Endodermal cell (in vitro differentiated cells): ENCODE measurements at regions not wholly inside any gene's neighbourhood (a gene's known extent, or its start where the extent isn't known, plus 50 kb on each side); places are given as distances from the start of the nearest gene placed in this dataset.

Source experiments
- DNase-seq: peaks from one replicate; pipeline ENCODE4 v3.0.0-alpha.2; 2017
- H3K27ac ChIP-seq: 2 replicates; pipeline ENCODE4 v1.5.1; 2013; ENCODE audit warnings: mild to moderate bottlenecking, low read depth, low read length, moderate library complexity
- H3K27me3 ChIP-seq: 2 replicates; pipeline ENCODE4 v1.6.1; 2013; ENCODE audit warnings: mild to moderate bottlenecking, low read length, moderate library complexity; ENCODE audit not compliant: insufficient read depth, control insufficient read depth, poor library complexity, severe bottlenecking
- H3K36me3 ChIP-seq: 2 replicates; pipeline ENCODE4 v1.7.0; 2013; ENCODE audit warnings: mild to moderate bottlenecking, low read length, moderate library complexity; ENCODE audit not compliant: control insufficient read depth, insufficient read depth
- H3K4me1 ChIP-seq: one replicate; pipeline ENCODE4 v1.7.0; 2013; ENCODE audit warnings: low read length; ENCODE audit not compliant: control insufficient read depth, insufficient read depth
- H3K4me3 ChIP-seq: 2 replicates; pipeline ENCODE4 v1.5.1; 2013; ENCODE audit warnings: mild to moderate bottlenecking, low read length, moderate library complexity
- H3K9ac ChIP-seq: 2 replicates; pipeline ENCODE4 v1.6.1; 2013; ENCODE audit warnings: mild to moderate bottlenecking, low read length, moderate library complexity; ENCODE audit not compliant: poor library complexity, severe bottlenecking; ENCODE audit errors: extremely low read depth
- H3K9me3 ChIP-seq: 2 replicates; pipeline ENCODE4 v1.6.1; 2013; ENCODE audit warnings: mild to moderate bottlenecking, low read length, moderate library complexity; ENCODE audit not compliant: control insufficient read depth
- H3K27ac Mint-ChIP-seq: 2 replicates; pipeline ENCODE4 v1.8.0; 2020; ENCODE audit warnings: mixed read lengths
- H3K27me3 Mint-ChIP-seq: 2 replicates; pipeline ENCODE4 v1.8.0; 2021; ENCODE audit warnings: mild to moderate bottlenecking, mixed read lengths; ENCODE audit not compliant: insufficient read depth
- H3K36me3 Mint-ChIP-seq: 2 replicates; pipeline ENCODE4 v1.8.0; 2020; ENCODE audit warnings: low read depth, mixed read lengths
- H3K4me1 Mint-ChIP-seq: 2 replicates; pipeline ENCODE4 v1.8.0; 2020; ENCODE audit warnings: mixed read lengths
- H3K4me3 Mint-ChIP-seq: 2 replicates; pipeline ENCODE4 v1.8.0; 2020; ENCODE audit warnings: mild to moderate bottlenecking, moderate library complexity, mixed read lengths
- H3K9me3 Mint-ChIP-seq: 2 replicates; pipeline ENCODE4 v1.8.0; 2020; ENCODE audit warnings: mild to moderate bottlenecking, mixed read lengths
- WGBS, 2 experiments: methylation state at CpG; one replicate each; pipeline versions ENCODE4 v1.1.5 to v1.1.7; 2013; ENCODE audit warnings: missing lambda C conversion rate in 2 of 2, mixed read lengths in 1 of 2; ENCODE audit not compliant: insufficient coverage in 1 of 2, insufficient read length in 1 of 2; 5-methylcytosine and 5-hydroxymethylcytosine counted together
- TF ChIP-seq, protein P1 (sequence below): fragments of 200-600 bp; sonication (generic); conservative IDR thresholded peaks from 2 replicates; pipeline ENCODE4 v1.5.0; 2021; ENCODE audit warnings: antibody characterized with exemption, mild to moderate bottlenecking

DNA sequence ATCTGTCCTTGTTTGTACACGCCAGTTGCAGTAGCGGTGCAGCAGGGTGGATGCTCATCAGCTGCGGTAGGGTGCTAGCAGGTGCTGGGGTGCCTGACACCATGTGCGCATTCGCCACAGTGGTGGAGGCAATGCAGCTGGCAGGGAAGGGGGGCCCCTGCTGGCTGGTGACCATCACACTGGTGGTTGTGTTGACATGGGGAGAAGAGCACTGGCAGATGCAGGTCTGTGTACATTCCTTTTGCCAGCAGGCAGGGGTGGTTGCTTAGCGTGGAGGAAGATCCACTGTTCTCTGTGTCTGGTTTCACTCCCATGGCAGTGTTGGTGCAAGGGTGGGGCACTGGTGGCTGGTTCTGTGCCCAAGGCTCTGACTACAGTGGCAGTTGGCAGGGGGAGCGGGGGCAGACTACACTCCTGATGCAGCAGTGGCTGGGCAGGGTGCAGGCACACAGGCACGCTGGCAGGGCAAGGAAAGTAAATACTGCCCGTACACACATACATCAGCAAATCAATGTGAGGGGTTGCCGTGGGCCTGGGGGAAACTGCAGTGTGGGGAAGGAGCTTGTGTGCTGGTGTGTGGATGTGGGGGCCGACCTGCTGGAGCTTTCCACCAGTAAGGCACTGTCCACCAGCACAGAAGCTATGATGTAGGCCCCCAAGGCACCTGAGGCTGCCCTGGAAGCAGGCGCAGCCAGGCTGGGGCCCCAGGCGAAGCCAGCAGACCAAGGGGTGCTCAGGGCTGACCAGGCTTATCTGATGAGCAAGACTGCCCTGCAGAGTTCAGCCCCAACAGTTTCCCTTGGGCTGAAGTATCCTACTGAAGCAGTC is 87.2 kb upstream of the UNC5B start:
- Histone ChIP-seq H3K9ac (no peak overlapping the region), H3K27me3 (no peaks in the 10 kb centered on the region), H3K27ac (no peak overlapping the region), H3K4me3 (no peak overlapping the region), H3K36me3 (no peaks in the 10 kb centered on the region), H3K4me1 (peaks cover 6% of the 10 kb centered on the region), H3K9me3 (no peaks in the 10 kb centered on the region)
- Mint-ChIP-seq H3K4me3 (no peak overlapping the region), H3K27me3 (peaks cover 21% of the 10 kb centered on the region), H3K27ac (no peak overlapping the region), H3K4me1 (peaks cover 16% of the 10 kb centered on the region), H3K9me3 (peaks cover 15% of the 10 kb centered on the region), H3K36me3 (no peaks in the 10 kb centered on the region)
- WGBS, 2 experiments = 95 to 97% methylated on average over 5 to 13 of the region's 13 CpGs
- TF ChIP-seq, protein P1, sequence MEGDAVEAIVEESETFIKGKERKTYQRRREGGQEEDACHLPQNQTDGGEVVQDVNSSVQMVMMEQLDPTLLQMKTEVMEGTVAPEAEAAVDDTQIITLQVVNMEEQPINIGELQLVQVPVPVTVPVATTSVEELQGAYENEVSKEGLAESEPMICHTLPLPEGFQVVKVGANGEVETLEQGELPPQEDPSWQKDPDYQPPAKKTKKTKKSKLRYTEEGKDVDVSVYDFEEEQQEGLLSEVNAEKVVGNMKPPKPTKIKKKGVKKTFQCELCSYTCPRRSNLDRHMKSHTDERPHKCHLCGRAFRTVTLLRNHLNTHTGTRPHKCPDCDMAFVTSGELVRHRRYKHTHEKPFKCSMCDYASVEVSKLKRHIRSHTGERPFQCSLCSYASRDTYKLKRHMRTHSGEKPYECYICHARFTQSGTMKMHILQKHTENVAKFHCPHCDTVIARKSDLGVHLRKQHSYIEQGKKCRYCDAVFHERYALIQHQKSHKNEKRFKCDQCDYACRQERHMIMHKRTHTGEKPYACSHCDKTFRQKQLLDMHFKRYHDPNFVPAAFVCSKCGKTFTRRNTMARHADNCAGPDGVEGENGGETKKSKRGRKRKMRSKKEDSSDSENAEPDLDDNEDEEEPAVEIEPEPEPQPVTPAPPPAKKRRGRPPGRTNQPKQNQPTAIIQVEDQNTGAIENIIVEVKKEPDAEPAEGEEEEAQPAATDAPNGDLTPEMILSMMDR = no peak
- DNase-seq = no peak

GRCh38 chr10:71125749-71126107 is 86.6 kb upstream of the UNC5B start:
- H3K4me1 ChIP-seq = peaks cover 6% of the 10 kb centered on the region
- no peak overlapping the region for H3K9ac ChIP-seq
- H3K9me3 ChIP-seq = no peaks in the 10 kb centered on the region
- H3K36me3 Mint-ChIP-seq = no peaks in the 10 kb centered on the region
- H3K27ac ChIP-seq = no peak overlapping the region
- no peak overlapping the region for H3K4me3 Mint-ChIP-seq
- H3K36me3 ChIP-seq = no peaks in the 10 kb centered on the region
- WGBS, 2 experiments = 89 to 90% methylated on average over 4 of the region's 4 CpGs
- H3K9me3 Mint-ChIP-seq = peaks cover 9% of the 10 kb centered on the region
- peaks cover 18% of the 10 kb centered on the region for H3K4me1 Mint-ChIP-seq
- H3K4me3 ChIP-seq = no peak overlapping the region
- H3K27me3 Mint-ChIP-seq = peaks cover 21% of the 10 kb centered on the region
- DNase-seq = no peak
- no peak overlapping the region for H3K27ac Mint-ChIP-seq
- H3K27me3 ChIP-seq = no peaks in the 10 kb centered on the region
- TF ChIP-seq, protein P1 = no peak

- Mint-ChIP-seq H3K4me1 (peaks cover 18% of the 10 kb centered on the region), H3K9me3 (peaks cover 2% of the 10 kb centered on the region), H3K27me3 (peaks cover 19% of the 10 kb centered on the region), H3K4me3 (no peak overlapping the region), H3K27ac (no peak overlapping the region), H3K36me3 (no peaks in the 10 kb centered on the region)
- Histone ChIP-seq H3K27ac (no peak overlapping the region), H3K36me3 (no peaks in the 10 kb centered on the region), H3K4me3 (no peak overlapping the region), H3K27me3 (no peaks in the 10 kb centered on the region), H3K9me3 (no peaks in the 10 kb centered on the region), H3K9ac (no peak overlapping the region), H3K4me1 (peaks cover 6% of the 10 kb centered on the region)
- WGBS, 2 experiments = 94 to 100% methylated on average over 4 to 7 of the region's 7 CpGs
- no peak for DNase-seq
- TF ChIP-seq, protein P1 = no peak
These were observed 85.9 kb upstream of the UNC5B start for GRCh38 chr10:71126432-71126831.
